GM18870 (cell line): ENCODE measurements at regions not wholly inside any gene's neighbourhood (a gene's known extent, or its start where the extent isn't known, plus 50 kb on each side); places are given as distances from the start of the nearest gene placed in this dataset.
"Not testable (repeated sequence)": the region's sequence is repeated elsewhere in the genome, so short reads cannot be mapped to it uniquely, and the experiment has no call there.

ENCODE experiments used
- ATAC-seq: cut with Tn5 transposase; IDR thresholded peaks from one replicate; pipeline ENCODE4 v1.9.1; 2021; ENCODE audit warnings: moderate library complexity; ENCODE audit not compliant: unreplicated experiment

- no peak for ATAC-seq
Measured at GRCh38 chr6:137313928-137314855, 95.0 kb upstream of the IFNGR1 start.

- ATAC-seq = no peak
Measured at GRCh38 chr6:137313211-137313610, 94.0 kb upstream of the IFNGR1 start.

DNA sequence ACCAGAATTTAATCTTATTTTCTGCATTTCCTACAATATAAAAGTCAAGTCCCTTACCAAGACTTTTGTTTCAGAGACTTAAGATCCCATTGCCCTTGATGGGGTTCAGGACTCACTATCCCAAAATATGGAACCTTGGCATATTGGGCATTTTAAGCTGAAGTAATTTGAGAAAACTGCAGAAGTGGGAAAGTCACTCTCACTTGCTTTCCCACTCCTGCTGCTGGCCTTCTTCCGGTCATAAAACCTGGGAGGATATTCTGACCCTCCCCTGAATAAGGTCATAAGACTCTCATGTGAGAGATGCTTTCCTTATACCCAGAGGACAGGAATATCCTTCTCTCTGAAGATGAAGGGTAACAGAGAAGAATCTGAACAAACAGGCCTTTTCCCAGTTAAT, 92.8 kb upstream of the IFNGR1 start:
- ATAC-seq = no peak

GRCh38 chr6:137309078-137309762, 90.0 kb upstream of the IFNGR1 start:
- ATAC-seq = no peak

DNA sequence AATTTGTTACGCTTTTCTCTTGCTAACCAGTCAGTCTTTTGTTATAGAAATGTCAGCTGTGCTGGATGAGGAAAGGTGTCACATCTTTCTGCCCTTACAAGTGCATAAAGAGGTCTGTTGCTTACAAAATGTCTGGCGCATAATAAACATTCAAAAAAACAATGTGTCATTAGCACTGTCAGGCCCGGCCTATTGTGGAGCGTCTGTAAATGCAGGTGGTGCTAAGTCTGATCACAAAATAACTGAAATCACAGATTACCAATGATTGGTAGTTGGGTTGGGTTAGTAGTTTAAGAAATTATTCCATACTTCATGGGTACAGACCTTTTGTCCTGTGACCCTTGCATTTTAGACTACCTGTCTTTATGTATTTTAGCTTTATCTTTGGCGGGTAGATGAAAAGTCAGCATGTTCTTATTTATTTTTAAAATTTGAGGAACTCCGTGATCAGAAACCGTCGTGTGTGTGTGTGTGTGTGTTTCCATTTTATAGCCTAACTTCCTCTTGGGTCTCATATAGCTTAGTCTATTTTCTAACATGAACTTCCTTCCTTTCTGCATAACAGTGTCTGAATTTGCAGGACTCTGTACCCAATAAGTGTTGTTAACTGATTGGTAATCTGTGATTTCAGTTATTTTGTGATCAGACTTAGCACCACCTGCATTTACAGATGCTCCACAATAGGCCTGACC, 88.1 kb upstream of the IFNGR1 start:
- ATAC-seq = no peak

DNA sequence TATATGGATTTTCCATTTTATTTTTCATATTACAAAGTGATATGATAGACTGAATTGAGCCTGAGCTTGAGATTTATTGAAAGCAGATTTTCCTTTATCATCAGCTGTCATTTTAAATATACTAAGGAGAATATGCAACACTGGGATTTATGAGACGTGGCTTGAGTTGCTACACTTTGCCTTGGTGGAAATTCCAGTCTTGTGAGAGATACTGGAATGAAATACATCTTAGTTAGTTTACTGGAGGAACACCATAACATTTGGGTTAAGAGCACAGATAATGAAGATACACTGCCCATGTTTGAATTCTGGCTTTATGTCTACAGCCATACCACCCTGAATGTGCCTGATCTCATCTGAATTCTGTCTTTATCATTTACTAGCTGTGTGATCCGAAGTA, 86.5 kb upstream of the IFNGR1 start:
- no peak for ATAC-seq

GRCh38 chr6:137304020-137304780, 85.0 kb upstream of the IFNGR1 start:
- ATAC-seq = no peak

GRCh38 chr6:137303441-137303840, 84.3 kb upstream of the IFNGR1 start:
- ATAC-seq = no peak

DNA sequence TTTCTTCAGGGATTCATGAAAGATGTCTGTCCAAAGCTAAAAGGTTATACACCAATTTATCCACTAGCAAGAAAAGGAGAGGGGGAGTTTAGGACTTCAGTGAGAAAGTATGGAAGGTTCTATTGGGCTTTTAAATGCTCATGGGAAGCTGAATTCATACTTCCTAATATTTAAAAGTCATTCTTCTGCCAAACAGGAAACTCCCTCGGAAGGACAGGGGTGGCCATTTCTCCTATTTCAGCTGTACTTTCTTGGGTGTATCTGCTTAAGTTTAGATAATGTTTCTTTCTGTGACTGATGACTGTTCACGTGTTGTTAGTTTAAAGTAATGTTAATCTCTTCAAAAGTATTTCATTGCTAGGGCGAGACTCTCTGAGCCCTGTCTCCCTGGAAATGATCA, 80.5 kb upstream of the IFNGR1 start:
- ATAC-seq = no peak

DNA sequence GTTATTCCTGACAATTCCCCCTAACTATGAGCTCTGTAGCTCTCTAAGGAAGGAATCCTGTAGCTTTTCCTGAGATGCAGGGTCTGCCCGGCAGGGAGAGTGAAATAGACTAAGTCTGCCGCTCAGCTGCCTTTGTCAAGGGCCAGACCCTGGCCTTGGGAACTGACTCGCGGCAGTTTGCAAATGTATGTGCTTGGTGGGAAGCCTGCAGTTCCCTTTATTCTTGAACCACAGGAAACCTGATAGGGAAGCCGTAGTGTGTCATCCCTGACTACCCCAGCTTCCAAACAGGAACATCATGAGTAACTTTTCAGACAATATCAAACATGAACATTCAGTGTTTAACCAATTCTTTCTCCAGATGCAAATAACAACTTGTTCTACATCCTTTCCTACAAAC, 78.7 kb upstream of the IFNGR1 start:
- ATAC-seq = no peak

DNA sequence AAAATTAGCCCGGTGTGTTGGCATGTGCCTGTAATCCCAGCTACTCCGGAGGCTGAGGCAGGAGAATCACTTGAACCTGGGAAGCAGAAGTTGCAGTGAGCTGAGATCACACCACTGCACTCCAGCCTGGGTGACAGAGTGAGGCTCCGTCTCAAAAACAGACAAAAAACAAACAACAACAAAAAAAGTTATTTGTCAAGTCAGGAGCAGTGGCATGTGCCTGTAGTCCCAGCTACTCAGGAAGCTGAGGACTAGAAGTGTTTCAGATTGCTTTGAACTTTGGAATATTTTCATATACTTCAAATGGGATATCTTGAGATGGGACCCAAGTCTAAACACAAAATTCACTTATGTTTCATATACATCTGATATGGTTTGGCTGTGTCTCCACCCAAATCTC, 73.1 kb upstream of the IFNGR1 start:
- ATAC-seq = not testable (repeated sequence)

DNA sequence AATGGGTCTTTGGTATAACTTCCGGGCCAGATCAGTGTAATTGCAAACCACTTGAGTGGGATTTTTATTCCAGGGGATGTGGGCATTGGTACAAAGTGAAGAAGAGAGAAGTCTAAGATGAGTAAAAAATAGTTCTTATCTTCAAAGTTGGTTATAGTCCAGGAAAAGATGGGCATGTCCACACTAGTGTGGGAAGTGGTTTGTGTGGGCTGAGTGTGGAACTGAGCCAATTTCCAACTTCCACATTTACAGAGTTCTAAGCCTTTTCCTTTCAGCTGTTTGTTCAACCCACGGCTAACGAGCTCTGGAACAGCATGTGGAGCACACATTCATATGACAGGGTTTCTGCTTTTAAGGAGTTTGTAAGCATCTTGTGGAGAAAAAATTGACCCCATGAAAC, 72.3 kb upstream of the IFNGR1 start:
- ATAC-seq = no peak

DNA sequence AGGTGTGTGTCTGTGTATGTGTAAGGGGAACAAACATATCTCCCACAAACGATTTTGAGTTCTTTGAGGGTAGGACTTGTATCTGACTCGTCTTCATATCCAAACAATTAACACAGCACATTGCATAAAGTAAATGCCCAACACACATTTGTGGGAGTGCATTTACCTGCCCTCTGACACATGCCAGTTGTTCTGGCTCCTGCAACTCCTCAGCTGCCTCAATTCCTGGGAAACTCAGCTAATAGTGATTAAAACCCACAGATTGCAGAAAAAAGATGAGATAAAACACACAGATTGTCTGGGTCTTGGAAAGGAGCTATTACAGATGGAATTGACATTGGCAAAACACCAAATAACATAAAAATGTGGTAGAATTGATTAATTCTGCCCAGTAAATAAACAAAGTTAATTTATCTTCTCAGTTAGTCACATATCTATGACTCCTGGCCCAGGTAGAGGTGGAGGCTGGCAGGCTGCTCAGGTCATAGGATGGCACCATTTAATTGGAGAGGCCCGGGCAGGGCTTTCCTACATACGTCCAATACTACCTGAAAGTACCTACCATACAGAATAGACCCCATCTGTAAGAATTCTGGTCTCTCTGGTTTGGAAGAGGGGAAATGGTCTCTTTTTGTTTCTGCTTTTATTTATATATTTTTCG, 71.5 kb upstream of the IFNGR1 start:
- no peak for ATAC-seq

DNA sequence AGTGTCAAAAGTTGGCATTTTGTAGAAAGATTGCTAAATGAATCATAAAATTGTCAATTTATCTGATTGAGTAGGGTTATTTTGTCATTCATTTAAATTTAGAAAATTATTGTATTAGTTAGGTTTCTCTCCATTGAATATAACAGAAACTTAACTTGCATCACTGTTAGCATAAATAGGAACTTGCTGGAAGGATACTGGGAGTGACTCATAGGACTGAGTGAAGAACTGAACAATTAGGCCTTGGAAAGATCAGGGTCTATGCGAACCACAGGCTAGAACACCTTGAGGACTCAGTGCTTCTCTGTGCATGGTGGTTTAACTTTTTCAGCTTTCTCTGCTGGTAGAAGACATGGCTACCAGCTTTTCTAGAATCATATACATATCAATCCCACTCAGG, 67.7 kb upstream of the IFNGR1 start:
- ATAC-seq = no peak

DNA sequence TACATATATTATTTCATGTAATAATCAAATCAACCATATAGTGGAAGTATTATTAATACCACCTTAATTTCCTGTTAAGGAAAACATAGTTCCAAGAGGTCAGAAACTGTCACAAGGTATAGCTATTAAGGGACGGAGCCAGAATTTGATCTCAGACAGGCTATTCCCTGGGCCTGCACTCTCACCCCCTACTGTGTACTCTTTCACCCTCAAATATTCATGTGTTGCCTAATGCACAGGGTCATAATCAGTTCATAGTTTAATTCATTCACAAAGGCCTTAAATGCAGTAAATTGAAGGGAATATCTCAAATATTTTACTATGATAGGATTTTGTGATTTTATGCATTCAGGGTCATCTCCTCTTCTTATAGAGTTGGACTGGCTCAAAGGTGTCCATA, 67.2 kb upstream of the IFNGR1 start:
- no peak for ATAC-seq

GRCh38 chr6:137284811-137285110, 65.6 kb upstream of the IFNGR1 start:
- no peak for ATAC-seq

- peak; percentile 84 for ATAC-seq
Measured at GRCh38 chr6:137283940-137284810, 65.0 kb upstream of the IFNGR1 start.

GRCh38 chr6:137283080-137283479, 63.9 kb upstream of the IFNGR1 start:
- ATAC-seq = no peak

DNA sequence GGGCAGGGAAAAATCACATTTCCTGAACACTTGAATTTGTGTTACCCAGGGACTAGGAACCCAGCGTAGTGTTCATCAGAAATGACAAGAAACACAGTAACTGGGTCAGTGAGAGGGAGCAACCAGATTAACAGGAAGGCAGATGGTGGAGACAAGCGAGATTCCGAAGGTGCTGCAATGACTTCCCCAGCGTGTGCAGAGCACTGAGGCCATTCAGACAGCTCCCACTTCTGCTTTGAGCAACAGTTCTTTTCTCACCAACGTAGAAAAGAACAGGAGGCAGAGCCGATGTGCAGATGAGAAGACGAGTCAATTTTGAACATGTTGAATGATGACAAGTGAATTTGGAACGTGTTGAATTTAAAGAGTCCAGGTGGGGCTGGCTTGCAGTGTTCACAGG, 63.1 kb upstream of the IFNGR1 start:
- ATAC-seq = no peak

GRCh38 chr6:137279279-137279678, 60.1 kb upstream of the IFNGR1 start:
- not testable (repeated sequence) for ATAC-seq
